HG03108 (cell line): ENCODE measurements at regions not wholly inside any gene's neighbourhood (a gene's known extent, or its start where the extent isn't known, plus 50 kb on each side); places are given as distances from the start of the nearest gene placed in this dataset.

Source experiments
- ATAC-seq: cut with Tn5 transposase; IDR thresholded peaks from one replicate; pipeline ENCODE4 v1.9.1; 2021; ENCODE audit warnings: moderate library complexity; ENCODE audit not compliant: unreplicated experiment

DNA sequence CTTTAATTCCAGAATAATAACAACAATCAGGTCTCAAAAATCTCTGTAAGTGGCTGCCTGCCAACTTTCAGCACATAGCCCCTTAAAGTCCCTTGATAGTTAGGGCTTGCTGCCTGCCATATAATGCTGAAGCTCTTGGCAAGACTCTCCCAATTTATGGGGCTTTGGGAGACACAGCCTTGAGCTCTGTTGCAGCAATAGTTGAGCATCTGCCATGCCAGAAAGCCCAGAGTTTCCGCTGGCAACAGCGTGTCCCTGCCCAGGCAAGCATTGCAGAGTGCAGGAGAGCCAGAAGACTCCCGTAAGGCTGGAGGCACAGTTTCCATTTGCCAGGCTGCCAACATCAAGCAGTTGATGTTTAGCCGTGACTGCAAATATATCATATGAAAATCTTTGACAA lies 678.5 kb upstream of the NUDT12 start:
- ATAC-seq = no peak

DNA sequence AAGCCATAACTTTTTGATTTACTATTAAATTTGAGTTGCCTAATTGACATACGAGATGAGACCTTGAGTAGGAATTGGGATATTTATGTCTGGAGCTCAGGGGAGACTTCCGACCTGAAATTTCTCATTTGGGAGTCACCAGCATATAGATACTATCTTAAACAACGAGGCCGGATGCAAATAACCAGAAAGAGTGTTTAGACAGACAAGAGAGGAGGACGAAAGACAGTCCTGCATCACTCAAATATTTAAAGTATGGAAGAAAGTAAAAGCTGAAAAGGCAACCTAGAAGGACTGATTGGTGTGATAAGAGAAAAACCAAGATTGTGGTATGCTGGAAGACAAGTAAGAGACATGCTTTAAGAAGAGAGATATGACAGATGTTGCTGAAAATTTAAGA lies 675.0 kb upstream of the NUDT12 start:
- no peak for ATAC-seq

GRCh38 chr5:104223885-104224773 lies 661.5 kb upstream of the NUDT12 start:
- ATAC-seq = no peak

- ATAC-seq = no peak
Measured at GRCh38 chr5:104218200-104218599, 655.6 kb upstream of the NUDT12 start.

GRCh38 chr5:104213216-104213615 lies 650.6 kb upstream of the NUDT12 start:
- no peak for ATAC-seq

DNA sequence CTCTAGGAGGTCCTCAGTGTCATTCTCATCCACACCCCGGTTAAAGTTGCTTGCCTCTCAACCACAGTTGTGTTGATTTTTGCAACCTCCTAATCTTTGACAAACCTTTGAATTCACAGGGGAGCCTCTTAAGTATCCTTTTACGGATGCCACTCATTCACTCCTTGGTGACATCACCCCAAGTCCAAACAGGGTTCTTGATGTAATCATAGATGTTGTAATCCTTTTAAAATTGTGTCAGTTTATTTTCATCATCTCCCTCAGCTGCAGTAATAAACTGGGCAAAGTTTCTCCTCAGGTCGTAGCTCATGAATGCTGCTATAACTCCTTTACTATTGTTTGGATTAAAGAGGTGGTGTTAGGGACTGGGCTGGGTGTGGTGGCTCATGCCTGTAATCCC lies 637.2 kb upstream of the NUDT12 start:
- ATAC-seq = no peak

GRCh38 chr5:104198156-104198555 lies 635.6 kb upstream of the NUDT12 start:
- no peak for ATAC-seq

DNA sequence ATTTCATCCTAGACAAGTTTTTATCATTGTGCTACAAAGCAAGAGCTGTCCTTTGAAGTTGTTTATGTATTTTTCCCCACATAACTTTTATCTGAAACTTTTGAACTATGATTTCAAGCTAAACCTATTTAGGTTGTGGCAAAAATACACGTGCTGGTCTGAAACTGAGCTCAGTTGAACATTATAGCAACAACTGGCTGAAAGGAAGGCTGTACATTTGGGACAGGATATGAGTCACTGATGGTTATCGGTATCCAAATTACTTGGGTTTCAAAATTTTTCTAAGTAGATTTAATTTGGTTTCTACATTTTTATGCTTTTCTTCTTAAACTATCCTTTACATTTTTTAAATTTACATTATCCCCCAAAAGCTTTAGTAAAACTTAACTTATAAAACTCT lies 627.3 kb upstream of the NUDT12 start:
- ATAC-seq = no peak

GRCh38 chr5:104189031-104189430 lies 626.4 kb upstream of the NUDT12 start:
- no peak for ATAC-seq

- no peak for ATAC-seq
Measured at GRCh38 chr5:104187656-104188055, 625.1 kb upstream of the NUDT12 start.

DNA sequence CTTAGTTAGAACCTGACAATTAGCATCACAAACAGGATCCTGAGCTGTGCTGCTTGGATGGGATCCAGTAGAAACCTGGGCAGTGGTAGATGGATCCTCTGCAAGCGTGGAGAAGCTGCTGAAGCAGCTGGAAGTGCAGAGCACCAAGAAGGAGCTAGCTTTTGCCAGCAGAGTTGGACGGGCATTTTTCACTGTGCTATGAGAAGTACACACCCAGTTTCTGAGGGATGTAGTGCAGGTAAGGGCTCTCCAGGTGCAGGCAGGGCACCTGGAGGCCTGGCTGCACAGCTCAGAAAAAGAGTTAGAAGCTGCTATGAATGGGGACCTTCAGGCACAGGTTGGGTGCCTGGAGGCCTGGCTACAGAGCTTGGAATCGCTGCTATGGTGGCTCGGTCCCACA lies 623.9 kb upstream of the NUDT12 start:
- no peak for ATAC-seq

DNA sequence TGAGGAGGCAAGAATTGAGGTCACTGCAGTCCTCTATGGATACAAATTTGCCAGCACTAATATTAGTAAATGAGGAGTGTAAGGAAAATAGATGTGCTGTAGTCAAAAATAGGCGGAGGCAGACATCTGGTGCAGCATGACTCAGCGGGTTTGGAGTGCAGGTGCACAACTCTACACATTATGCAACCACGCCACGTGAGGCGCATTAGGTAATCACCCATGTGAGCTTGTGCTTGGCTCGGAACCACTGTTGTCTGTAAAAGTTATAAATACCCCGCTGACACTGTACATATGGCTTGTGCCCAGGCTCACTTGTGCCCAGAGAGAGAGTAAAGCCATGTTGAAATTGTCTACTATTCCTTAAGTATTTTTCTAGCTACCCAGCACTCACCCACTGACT lies 623.5 kb upstream of the NUDT12 start:
- no peak for ATAC-seq

GRCh38 chr5:104184264-104184663 lies 621.7 kb upstream of the NUDT12 start:
- no peak for ATAC-seq

DNA sequence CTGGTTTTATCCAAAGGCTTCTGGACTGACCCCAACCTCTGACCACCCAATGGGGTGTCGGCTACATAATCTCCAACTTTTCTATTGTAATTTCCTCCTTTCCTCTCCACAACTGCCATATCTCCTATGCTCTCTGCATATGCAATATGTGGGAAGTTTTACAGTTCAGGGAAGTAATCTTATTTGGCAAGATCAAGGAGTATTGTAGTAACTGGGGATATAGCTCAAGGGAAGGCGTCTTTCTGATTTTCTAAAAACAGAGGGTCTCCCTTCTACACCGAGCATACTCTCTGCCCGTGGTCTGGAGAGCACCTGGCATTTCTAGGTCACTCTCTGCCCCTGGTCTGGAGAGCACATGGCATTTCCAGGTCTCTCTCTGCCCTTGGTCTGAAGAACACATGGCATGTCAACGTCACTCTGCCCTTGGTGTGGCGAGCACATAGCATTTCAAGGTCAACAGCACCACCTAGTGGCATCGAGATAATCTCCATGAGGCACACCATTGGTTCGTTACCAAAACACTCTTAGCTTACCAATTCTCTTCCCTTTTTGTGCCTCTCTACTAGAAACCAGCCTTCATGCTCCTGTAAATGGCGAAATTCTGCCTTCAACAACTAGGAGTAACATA lies 616.4 kb upstream of the NUDT12 start:
- no peak for ATAC-seq

- ATAC-seq = no peak
Measured at GRCh38 chr5:104178066-104178465, 615.5 kb upstream of the NUDT12 start.

- no peak for ATAC-seq
Measured at GRCh38 chr5:104177651-104178050, 615.1 kb upstream of the NUDT12 start.

- no peak for ATAC-seq
Measured at GRCh38 chr5:104172976-104173375, 610.4 kb upstream of the NUDT12 start.

DNA sequence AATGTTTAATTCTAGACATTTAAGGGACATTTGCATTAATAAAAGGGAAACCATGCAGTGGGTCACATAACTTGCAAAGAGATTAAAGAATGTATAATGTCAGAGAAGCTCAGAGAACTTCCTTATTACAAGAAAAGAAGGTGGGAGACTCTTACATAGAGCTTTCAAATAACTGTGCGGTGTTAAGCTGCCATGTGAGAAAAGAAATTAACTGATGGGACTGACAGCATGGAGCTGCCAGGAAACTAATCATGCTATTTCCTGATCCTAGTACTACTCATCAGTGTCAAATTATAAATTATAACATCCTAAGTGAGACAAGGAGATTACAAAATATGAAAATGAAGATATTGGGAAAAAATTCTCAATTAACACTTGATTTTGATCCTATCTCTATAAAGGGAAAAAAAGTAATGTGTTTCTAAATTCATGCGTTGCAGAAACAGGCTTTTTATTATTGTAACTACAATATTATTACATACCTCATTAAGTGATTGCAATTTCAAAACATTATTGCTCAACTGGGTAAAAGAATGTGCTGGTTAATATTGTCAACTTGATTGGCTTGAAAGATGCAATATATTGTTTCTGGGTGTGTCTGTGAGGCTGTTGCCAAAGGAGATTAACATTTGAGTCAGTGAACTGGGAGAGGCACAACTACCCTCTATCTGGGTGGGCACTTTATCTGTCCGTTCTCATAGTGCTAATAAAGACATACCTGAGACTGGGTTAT lies 609.5 kb upstream of the NUDT12 start:
- no peak for ATAC-seq

DNA sequence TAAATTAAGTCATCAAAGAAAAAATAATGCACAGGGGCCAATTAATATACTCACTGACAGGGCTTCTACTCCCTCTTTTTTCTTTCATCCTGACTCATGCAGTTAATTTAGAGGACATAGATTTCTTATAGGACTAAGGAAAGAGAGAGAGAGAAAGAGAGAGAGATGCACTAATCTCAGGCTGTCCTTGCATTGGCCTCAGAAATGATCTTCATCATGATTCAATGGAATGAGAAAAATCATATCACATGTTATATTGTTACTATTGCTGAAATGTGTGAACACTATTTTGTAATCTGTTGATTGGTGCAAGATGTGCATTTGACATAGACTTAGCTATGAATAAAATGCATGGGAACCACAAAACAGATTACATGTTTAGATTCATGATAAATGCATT lies 608.3 kb upstream of the NUDT12 start:
- ATAC-seq = no peak

GRCh38 chr5:104146652-104147051 lies 584.1 kb upstream of the NUDT12 start:
- no peak for ATAC-seq

DNA sequence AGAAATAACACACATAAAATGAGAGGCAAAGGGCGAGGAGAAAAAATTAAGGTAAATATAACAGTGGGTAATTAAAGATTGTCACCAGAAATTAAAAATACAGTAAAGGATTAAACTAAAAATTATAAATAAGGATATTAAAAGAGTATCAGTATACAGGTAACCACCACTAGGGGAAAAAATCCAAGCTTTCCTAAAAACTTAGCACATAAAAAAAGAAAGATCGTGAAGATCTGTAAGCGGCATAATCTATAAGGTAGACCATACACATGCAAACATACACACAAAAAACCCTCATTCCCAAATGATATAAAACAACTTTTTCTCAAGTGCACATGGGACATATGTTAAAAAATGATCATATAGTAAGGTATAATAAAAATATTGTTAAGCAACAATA lies 577.3 kb upstream of the NUDT12 start:
- no peak for ATAC-seq

GRCh38 chr5:104130320-104130719 lies 567.7 kb upstream of the NUDT12 start:
- ATAC-seq = no peak
